NCI-H524 treated with DMSO at 0.1 percent for 48 hours (cell line): ENCODE measurements at regions not wholly inside any gene's neighbourhood (a gene's known extent, or its start where the extent isn't known, plus 50 kb on each side); places are given as distances from the start of the nearest gene placed in this dataset.

Experiments used
- DNase-seq: peaks from one replicate; lab custom pipeline; 2025; lab: John Stamatoyannopoulos, UW

DNA sequence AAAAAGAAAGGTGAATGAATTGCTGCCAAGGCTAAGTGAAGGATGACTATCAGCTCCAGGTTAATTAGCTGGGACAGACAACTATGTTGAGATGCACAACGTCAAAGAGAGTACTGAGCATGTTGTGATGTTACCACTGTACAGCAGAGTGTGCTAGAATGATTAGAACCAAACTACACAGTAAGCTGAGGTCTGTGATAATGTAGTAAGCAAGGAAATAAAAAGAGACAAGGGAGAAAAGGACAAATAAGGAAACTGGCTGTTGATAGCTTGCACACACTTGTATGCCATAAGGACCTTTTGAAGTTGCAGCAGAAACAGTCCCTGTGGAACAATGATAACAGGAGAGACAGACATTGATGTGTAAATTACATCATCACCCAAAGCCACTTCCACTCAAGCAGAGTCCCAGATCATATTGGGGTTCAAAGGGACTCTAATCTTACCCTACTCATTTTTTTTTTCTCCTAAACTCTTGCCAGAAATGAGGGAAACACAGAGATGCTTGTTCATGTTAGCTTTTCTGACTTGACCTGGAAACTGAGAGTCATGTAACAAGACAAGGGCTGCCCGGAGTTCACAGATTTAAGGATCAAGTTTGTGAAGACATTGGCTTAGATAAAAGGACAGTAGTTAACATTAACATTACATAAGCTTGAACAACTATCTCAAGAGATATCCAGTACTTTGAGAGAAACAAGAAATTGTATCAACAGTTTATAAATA lies 189.9 kb downstream of the CENPW start:
- DNase-seq: no peak

DNA sequence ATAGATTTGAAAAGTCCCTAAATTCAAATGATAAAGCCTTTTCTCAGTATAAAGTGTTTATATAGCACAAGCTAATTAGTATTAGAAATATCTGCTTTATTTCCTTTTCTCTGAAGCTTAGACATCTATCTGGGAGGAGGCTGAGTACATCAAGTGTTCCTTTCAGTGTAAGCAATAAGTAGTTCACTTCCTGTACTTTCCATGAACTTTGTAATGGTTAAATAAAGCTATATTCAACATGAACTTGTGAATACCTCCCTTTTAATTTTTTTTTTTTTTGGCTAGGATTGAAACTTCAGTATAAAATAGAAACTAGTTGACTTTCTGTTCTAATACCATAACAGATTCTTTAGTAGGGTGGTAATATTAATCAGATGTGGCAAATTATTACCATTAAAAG lies 190.9 kb downstream of the CENPW start:
- no peak for DNase-seq

DNA sequence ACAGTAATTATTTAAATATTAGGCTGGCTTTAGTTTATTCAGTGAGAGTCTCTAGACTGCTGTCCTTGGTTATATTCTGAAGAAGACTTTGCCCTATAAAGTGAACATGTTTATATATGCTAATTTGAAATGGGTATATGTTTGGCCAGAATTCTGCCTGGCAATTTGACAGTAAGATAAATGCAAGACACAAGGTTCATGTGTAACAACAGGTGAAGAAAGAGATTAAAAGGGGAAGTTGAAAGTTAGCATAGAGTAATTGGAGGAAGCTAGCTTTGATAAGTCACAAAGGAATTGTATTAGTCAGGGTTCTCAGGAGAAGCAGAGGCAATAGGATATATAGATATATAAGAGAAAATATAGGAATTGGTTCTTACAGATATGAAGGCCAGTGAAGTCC lies 191.4 kb downstream of the CENPW start:
- no peak for DNase-seq

DNA sequence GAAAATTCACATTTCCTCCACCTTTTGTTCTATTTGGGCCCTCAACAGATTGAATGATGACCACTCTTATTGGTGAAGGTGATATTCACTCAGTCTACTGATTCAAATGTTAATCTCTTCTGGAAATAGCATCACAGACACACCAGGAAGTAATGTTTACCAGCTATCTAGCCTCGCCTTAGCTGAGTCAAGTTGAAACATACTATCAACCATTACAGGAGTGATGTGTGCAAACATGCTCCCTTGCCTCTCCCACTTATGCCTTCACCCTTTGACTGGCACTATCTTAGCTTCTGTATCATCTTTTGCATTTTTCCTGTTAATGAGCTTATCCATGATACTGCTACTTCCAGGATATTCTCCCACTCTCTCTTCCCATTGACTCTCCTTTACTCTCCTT lies 191.9 kb downstream of the CENPW start:
- no peak for DNase-seq

DNA sequence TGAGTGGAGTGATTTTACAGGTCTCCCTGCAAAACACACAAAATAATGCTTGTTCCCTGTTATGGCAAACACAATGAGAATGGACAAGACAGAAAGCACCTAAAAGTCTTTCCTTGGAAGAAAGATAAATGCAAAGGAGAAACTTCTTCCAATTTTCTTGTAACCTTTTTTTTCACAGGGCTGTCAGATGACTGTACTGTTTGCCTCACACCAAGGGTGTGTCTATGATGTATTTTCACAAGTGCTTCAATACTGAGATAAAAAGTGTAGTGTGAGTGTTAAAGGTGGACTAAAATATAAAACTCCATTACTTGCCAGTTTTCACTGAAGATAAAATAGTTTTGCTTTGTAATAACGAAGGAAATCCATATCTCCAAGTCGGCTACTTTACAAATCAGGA lies 194.5 kb downstream of the CENPW start:
- no peak for DNase-seq

DNA sequence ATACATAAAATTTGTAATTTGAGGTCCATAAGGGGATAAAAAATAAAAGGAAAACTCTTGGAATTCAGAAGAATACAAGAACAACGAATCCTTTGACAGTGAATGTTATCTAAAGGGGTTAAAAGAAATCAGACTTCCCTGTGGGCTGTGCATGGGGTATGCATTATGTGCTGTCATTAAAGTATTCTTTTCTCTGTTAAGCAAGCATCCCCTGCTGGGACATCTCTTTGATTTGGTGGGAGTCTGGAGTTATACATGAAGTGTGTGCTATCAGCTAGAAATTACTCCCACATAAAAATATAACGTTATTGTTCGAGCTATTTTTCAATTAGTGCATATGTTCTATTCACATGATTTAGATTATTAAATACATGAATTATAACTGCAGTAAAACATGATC lies 195.2 kb downstream of the CENPW start:
- DNase-seq: no peak

DNA sequence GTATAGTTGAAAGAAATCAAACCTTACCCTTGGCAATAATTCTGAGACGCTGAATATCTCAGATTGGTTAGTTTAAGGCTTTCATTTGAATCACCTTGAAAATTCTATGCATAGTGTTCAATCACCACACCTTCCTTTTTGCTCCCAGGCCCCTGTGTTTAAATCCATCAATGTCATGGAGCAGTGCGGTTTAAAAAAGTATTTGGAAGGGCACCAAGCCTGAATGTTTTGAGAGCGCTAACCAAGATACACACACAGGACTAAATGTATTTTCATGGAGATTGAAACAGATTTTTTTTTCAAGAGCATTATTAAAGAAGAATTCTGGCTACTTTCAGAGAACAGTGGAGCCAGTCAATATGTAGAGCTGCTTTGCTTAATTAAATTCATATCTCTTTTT lies 195.7 kb downstream of the CENPW start:
- no peak for DNase-seq

DNA sequence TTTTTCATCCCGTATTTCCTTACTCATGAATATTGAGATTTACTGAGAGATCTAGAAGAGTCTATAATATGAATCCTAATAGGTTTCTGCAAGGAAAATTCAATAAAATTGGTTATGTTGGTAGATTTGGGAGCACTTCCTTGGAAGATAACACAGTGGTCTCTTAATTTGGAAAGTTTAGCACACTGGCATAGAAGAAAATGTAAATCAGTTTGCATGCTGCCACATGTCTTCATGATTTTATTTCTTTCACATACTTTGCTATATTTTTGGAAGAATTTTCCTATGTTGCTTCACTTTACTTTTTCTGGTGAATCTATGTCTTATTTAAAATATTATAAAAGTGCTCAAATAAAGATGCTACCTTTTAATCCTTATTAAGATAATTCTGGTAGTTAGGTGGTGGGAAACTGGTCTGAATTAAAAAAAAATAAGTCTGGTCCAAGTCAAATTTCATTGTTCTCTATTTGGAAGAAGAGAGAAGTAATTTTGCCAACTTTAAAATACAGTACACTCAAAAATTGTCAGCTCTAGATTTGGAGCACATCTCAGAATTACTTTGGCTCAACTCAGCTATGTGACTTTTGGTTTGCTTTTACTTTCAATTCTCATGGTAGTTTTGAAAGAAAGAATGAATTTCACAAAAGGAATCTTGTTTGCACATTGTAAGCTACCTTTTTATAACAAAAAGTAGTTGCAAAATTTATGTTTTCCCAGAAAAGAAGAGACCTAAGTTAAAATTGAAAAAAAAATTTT lies 197.3 kb downstream of the CENPW start:
- no peak for DNase-seq

DNA sequence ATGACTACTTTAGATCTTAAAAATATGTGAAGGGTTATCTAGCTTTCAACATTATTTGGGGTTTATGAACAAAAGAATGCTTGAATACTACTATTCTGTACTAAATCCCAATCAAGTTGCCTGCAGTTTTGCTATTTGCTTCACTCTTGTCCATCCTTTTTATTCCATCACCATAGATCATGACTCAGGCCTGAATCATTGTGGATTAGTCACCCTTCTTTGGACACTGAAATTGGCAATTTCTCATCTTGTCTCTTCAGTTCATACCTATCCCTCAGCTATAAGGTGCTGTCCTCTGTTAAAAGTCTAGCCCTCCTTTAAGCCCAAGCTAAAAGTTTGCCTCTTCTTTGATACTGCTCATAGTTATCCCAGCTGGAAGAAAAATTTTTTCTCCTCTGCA lies 199.1 kb downstream of the CENPW start:
- no peak for DNase-seq

DNA sequence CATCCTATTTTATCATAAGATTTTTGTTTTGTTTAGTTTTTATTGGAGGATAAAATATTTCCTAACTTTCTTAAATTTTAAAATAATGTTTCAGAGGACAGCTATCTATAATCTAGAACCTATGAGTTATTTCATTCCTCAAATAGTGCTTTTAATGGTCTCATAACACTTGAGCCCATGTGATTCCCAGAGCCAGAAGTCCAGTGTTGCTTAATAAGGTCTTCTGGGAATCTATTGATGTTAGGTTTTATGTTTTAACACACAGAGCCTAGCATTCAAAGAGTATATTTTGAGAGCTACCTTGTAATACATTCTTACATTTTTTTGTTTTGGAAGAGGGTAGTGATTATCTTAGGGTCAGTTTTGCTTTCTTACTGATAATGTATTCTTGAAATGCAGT lies 200.2 kb downstream of the CENPW start:
- DNase-seq: no peak

DNA sequence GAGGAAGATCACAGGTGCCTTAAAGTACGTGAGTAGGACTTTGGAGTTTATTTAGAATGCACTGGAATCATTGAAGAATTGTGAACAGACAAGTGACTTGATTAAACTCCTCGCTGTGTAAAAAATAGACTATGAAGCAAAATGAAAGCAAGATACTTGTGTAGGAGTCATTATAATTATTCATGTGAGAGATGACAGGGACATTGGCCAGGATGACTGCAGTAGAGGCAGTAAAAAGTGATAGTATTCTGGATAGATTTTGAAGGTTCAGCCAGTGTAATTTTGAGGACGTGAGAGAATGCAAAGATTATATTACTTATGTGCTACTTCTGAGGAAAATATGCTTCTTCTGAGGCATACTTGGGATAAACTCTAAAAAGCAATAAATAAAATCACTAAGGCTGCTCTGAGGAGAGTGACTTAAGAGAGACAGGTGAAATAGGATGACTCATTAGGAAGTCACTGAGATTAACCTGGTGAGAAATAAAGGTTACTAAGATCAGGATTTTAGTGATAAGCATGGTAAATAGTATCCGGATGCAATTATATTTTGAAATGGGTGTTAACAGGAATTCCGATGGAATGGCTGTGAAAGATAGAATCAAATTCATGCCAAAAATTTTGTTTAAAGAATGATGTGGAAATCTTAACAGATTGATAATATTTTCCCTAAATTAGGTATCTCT lies 202.0 kb downstream of the CENPW start:
- no peak for DNase-seq

DNA sequence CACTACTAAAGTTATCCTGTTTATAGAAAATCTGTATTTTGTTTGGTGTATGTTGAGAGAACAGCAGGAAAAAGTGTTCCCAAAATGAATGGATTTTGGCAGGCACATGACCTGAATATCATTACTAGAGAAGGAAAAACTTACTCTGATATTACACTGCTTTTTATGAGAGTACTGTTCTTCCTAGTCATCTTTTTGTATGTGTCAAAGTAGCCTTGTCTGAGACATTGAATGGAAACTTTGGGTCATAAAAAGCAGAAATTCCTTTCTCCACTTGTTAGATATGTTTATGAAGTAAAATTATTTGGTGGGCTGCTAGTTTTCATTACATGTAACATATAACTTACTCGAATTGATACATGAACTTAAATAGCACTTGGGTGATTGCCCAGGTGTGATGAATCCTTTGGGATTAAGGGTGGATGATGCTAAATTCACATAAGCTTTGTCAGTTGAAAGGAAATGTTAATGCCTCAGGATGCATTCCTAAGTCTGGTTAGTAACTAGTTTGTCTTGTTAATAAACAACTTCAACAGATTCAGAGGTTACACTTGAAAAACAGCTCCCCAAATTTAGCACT lies 206.7 kb downstream of the CENPW start:
- DNase-seq: no peak

DNA sequence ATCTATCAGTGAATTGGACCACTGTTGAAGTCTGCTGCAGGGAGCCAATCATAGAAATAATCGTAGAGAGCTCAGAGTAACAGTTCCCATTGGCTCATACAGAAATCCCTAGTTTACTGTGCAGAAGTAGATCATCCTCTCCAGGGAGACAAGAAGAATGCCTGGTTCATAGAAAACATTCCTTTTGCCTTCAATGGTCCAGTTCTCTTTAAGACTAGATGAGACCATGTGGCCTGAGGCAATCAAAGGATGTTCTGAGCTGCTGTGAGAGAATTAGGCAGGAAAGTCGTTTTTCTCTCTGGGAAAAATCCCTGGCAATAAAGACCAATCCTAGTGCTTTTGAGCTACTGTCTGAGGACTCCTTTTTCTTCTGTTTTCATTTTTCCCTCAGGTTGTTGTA lies 208.4 kb downstream of the CENPW start:
- DNase-seq: no peak

DNA sequence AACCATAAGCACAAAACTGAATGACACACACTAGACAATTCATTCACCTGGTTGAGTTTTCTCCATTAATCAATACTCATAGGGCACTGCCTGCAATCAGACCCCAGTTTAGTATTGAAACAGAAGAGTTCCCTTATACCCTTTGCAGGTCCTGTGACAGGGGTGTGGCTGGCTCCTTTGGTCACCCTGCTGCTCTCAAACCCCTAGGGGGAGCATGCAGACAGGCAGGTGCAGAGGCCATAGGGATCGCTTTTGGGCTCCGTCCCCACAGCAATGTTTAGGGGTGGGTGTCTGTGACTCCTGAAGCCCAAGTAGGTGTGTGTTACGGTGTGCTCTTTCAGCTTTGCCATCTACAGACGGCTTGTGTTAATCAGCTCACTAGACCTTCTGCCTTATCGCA lies 210.4 kb downstream of the CENPW start:
- no peak for DNase-seq

DNA sequence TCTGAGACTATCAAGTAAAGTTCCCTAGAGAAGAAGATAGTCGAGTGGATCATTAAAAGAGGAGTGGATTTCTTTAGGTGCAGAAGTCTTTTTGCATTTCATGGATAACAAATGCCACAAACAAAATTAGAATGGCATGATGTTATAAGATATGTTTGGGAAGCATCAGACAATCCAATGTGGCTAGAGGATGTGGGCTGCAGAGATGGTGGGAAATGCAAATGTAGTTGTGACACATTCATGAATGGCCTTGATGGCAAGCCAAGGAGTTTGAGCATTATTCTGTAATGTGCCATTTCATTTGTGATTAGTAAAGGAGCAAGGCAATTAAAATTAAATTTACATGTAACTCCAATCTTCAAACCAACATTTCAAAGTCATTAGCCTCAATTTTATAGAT lies 211.9 kb downstream of the CENPW start:
- DNase-seq: no peak

DNA sequence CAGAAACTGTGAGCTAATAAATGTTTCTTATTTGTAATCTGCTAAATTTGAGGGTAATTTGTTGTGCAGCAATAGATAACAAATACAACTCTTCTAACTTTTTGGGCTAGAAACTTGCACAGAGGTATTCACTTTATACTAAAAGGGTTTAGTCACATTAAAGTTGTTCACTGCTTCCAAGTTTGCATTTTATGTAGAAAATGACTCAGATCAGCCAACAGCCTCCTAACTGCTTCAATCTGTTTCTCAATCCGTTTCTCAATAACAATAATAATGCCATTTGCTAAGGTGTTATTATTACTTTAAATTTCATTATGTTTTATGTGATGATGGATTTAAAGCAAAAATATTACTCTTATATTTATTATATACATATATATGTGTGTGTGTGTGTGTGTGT lies 213.9 kb downstream of the CENPW start:
- DNase-seq: no peak

DNA sequence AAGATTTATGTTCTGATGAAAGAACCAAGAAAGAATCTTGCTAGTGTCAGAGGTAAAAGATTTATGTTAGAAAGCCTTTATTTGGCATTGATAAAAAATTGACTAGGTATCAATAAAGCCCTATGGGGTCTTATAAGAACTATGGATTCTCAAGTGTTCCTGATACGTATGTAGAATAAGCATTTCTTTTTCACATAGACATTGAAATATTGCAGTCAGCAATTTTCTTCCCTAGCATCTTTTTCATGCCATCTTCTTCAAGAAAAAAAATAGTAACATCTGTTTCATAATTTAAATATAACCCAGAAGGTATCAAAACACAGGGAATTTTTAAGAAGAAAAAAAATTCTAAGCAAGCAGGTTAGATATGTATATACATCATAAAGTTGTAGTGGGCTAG lies 230.6 kb downstream of the CENPW start:
- no peak for DNase-seq

DNA sequence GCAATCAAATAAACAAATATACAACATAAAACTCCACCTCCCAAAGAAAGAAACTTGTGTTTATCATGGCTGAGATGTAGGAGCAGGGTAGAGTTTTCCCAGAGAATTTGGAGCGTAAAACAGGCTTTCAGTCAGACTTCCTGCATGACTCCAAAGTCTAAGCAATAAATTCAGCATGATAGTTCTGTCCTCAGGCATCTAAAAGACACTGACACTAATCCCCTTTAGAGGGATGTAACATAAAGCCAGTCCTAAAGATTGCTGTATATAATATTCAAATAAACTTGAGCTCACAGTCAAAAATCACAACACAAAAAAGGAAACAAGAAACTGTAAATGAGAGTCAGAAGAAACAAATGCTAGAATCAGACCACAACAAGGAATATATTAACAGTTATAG lies 234.4 kb downstream of the CENPW start:
- DNase-seq: peak; percentile 33

DNA sequence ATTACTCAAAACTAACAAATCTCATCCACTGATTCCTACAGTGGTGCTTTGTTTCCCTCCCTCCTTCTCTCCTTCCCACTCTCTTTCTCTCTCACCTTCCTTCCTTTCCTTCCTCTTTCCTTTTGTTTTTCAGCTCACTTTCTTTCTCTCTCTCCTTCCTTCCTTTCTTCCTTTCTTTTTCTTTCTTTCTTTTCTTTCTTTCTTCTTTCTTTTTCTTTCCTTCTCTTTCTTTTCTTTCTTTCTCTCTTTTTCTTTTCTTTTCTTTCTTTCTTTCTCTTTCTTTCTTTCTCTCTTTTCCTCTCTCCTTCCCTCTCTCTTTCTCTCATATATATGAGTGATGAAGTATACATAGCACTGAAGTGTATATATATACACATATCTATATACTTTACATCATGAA lies 241.4 kb downstream of the CENPW start:
- DNase-seq: no peak

DNA sequence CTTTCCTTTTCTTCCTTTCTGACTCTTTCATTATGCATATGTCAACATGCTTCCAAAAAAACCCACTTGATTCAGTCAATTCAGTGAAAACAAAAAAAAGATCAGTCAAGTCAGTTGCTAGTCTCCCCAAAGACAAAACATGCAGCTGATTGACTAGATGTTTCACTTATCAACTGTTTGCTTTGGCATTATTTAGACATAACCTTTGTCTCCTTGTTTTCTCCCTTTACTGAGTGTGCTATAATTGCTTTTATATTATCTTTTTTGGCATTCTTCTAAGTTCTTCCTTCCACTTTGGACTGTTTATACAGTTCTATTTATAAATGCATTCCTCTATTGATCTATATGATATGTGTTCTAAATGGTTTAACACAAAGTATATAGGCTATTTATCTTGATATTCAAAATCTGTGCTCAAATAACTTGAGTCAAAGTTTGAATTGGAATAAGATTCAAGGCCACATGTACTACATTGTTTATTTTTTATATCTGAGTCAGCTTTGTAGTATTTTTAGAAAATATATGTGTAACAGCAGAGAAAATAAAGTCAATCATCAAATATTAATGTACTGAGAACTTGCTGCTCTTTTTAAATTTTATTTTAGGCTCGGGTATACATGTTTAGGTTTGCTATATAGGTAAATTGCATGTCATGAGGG lies 260.5 kb downstream of the CENPW start:
- no peak for DNase-seq

DNA sequence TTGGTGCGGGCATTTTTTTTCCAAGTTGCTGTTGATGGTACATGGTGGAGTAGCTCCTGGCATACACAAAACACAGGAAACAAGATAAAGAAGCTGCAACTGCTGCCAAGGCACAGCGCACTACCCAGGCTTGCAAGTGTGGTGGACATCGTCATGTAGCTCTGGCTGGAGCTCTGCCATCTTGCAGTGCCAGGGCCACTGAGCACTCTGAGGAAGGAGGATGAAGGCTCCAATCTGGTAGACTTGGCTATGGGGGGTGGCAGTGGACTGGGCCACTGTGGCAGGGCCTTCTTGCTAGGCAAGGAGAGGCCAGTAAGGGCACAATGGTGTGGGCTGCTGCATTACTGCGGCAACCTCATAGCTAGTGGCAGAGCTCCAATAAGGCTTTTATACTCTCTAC lies 263.5 kb downstream of the CENPW start:
- DNase-seq: no peak

DNA sequence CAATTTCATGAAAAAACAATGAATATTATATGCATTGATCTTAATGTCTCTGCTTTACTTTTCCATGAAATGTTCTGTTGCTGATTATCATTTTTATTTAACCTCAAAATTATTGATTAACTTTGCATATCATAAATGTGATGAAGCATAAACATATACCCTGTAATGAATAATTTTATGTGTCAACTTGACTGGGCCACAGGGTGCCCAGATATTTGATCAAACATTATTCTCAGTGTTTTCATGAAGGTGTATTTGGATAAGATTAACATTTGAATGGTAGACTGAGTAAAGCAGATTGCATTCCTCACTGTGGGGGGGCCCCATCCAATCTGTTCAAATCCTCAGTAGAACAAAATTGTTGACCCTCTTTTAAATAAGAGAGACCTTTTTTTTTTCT lies 265.2 kb downstream of the CENPW start:
- DNase-seq: no peak
